ENCODE measurements at regions not wholly inside any gene's neighbourhood (a gene's known extent, or its start where the extent isn't known, plus 50 kb on each side); places are given as distances from the start of the nearest gene placed in this dataset.
"Not testable (repeated sequence)": the region's sequence is repeated elsewhere in the genome, so short reads cannot be mapped to it uniquely, and the experiment has no call there.

- DNase-seq (ENCODE audit: low spot score) = no peak
These were observed 93.7 kb upstream of the SRSF6 start for GRCh38 chr20:43364001-43364400.

- DNase-seq (ENCODE audit: low spot score) = no peak
These were observed 94.2 kb upstream of the SRSF6 start for GRCh38 chr20:43363506-43363905.

- no peak for DNase-seq (ENCODE audit: low spot score)
These were observed 96.2 kb upstream of the SRSF6 start for GRCh38 chr20:43361526-43361925.

GRCh38 chr20:43360016-43360415, 97.7 kb upstream of the SRSF6 start:
- DNase-seq (ENCODE audit: low spot score) = no peak

- no peak for DNase-seq (ENCODE audit: low spot score)
These were observed 98.9 kb upstream of the SRSF6 start for GRCh38 chr20:43358811-43359210.

GRCh38 chr20:43357352-43357751, 100.3 kb upstream of the SRSF6 start:
- no peak for DNase-seq (ENCODE audit: low spot score)

GRCh38 chr20:43355610-43356009, 102.1 kb upstream of the SRSF6 start:
- DNase-seq (ENCODE audit: low spot score) = no peak

GRCh38 chr20:43352996-43353395, 104.7 kb upstream of the SRSF6 start:
- no peak for DNase-seq (ENCODE audit: low spot score)

- not testable (repeated sequence) for DNase-seq (ENCODE audit: low spot score)
These were observed 107.0 kb upstream of the SRSF6 start for GRCh38 chr20:43350694-43351093.

- no peak for DNase-seq (ENCODE audit: low spot score)
These were observed 107.9 kb upstream of the SRSF6 start for GRCh38 chr20:43349841-43350240.

GRCh38 chr20:43347839-43348238, 109.9 kb upstream of the SRSF6 start:
- not testable (repeated sequence) for DNase-seq (ENCODE audit: low spot score)

- no peak for DNase-seq (ENCODE audit: low spot score)
These were observed 112.0 kb upstream of the SRSF6 start for GRCh38 chr20:43345676-43346075.

GRCh38 chr20:43341511-43341910, 116.2 kb upstream of the SRSF6 start:
- no peak for DNase-seq (ENCODE audit: low spot score)

- DNase-seq (ENCODE audit: low spot score) = no peak
These were observed 120.7 kb upstream of the SRSF6 start for GRCh38 chr20:43337036-43337435.

GRCh38 chr20:43334080-43334479, 123.6 kb upstream of the SRSF6 start:
- no peak for DNase-seq (ENCODE audit: low spot score)

GRCh38 chr20:43331906-43332305, 125.8 kb upstream of the SRSF6 start:
- DNase-seq (ENCODE audit: low spot score) = no peak

GRCh38 chr20:43328697-43329096, 129.0 kb upstream of the SRSF6 start:
- DNase-seq (ENCODE audit: low spot score) = no peak

GRCh38 chr20:43327234-43327633, 130.5 kb upstream of the SRSF6 start:
- DNase-seq (ENCODE audit: low spot score) = not testable (repeated sequence)

GRCh38 chr20:43325926-43326325, 131.8 kb upstream of the SRSF6 start:
- no peak for DNase-seq (ENCODE audit: low spot score)

GRCh38 chr20:43323592-43323991, 133.9 kb upstream of the PTPRT start:
- DNase-seq (ENCODE audit: low spot score) = no peak

- no peak for DNase-seq (ENCODE audit: low spot score)
These were observed 133.1 kb upstream of the PTPRT start for GRCh38 chr20:43322851-43323250.

- DNase-seq (ENCODE audit: low spot score) = no peak
These were observed 130.8 kb upstream of the PTPRT start for GRCh38 chr20:43320536-43320935.

- no peak for DNase-seq (ENCODE audit: low spot score)
These were observed 129.1 kb upstream of the PTPRT start for GRCh38 chr20:43318755-43319297.

- no peak for DNase-seq (ENCODE audit: low spot score)
These were observed 126.6 kb upstream of the PTPRT start for GRCh38 chr20:43316271-43316670.

- DNase-seq (ENCODE audit: low spot score) = no peak
These were observed 119.6 kb upstream of the PTPRT start for GRCh38 chr20:43309266-43309665.
